ENCODE measurements at regions not wholly inside any gene's neighbourhood (a gene's known extent, or its start where the extent isn't known, plus 50 kb on each side); places are given as distances from the start of the nearest gene placed in this dataset.

DNA sequence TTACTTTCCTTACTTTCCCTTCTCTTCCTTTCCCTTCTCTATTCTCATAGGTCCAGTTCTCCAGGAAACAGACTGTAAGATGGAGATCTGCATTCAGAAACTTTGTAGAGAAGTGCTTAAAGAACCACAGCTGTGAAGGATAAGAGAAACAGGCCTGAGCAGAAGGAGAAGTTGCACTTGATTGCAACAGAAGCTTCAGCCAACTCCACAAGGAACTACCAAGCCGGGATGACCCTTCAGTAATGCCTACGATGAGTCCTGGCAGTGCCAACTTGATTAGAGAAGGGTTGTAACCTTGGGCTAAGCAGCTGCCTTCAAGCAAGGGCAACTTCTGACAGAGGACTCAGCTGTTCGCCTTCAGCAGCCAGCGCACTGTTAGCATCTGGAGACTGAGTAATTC, 413.3 kb upstream of the RASGEF1B start:
- Histone ChIP-seq H3K4me3 (replicated peaks in 1 of 4; ENCODE audit: control extremely low read depth in 1 of 4, insufficient read depth in 1 of 4, low read depth in 3 of 4, low read length in 4 of 4) (no peak overlapping the region), H3K27ac (ENCODE audit: insufficient read depth, low read length) (no peak overlapping the region), H3K9me3 (ENCODE audit: control insufficient read depth, insufficient read depth, low read depth, low read length) (no peaks in the 10 kb centered on the region), H3K9ac (ENCODE audit: insufficient read depth, low read length) (no peak overlapping the region), H3K4me1 (ENCODE audit: control insufficient read depth, extremely low read depth, insufficient read depth, low read length) (no peaks in the 10 kb centered on the region), H3K79me2 (ENCODE audit: control insufficient read depth, insufficient read depth, low read length) (no peaks in the 10 kb centered on the region), H3K36me3 (ENCODE audit: control insufficient read depth, insufficient read depth, low read length) (no peaks in the 10 kb centered on the region), H2AFZ (ENCODE audit: low read length) (no peak overlapping the region), H3K4me2 (ENCODE audit: extremely low read depth, insufficient read depth, low read length) (no peak overlapping the region), H3K27me3 (ENCODE audit: control insufficient read depth, insufficient read depth, low read length) (no peaks in the 10 kb centered on the region), H4K20me1 (ENCODE audit: control insufficient read depth, extremely low read depth, insufficient read depth, low read length) (no peaks in the 10 kb centered on the region)
- TF ChIP-seq, protein P1, sequence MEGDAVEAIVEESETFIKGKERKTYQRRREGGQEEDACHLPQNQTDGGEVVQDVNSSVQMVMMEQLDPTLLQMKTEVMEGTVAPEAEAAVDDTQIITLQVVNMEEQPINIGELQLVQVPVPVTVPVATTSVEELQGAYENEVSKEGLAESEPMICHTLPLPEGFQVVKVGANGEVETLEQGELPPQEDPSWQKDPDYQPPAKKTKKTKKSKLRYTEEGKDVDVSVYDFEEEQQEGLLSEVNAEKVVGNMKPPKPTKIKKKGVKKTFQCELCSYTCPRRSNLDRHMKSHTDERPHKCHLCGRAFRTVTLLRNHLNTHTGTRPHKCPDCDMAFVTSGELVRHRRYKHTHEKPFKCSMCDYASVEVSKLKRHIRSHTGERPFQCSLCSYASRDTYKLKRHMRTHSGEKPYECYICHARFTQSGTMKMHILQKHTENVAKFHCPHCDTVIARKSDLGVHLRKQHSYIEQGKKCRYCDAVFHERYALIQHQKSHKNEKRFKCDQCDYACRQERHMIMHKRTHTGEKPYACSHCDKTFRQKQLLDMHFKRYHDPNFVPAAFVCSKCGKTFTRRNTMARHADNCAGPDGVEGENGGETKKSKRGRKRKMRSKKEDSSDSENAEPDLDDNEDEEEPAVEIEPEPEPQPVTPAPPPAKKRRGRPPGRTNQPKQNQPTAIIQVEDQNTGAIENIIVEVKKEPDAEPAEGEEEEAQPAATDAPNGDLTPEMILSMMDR (conservative IDR thresholded peaks at IDR 0.05 in 1 of 2, IDR thresholded peaks at IDR 0.05 in 1 of 2; ENCODE audit: low read depth in 1 of 2, low read length in 2 of 2), result no peak
- TF ChIP-seq EZH2 (IDR thresholded peaks at IDR 0.05; ENCODE audit: low read length, missing control alignments), result no peak
- no peak for DNase-seq (ENCODE audit: low read depth in 2 of 2)

DNA sequence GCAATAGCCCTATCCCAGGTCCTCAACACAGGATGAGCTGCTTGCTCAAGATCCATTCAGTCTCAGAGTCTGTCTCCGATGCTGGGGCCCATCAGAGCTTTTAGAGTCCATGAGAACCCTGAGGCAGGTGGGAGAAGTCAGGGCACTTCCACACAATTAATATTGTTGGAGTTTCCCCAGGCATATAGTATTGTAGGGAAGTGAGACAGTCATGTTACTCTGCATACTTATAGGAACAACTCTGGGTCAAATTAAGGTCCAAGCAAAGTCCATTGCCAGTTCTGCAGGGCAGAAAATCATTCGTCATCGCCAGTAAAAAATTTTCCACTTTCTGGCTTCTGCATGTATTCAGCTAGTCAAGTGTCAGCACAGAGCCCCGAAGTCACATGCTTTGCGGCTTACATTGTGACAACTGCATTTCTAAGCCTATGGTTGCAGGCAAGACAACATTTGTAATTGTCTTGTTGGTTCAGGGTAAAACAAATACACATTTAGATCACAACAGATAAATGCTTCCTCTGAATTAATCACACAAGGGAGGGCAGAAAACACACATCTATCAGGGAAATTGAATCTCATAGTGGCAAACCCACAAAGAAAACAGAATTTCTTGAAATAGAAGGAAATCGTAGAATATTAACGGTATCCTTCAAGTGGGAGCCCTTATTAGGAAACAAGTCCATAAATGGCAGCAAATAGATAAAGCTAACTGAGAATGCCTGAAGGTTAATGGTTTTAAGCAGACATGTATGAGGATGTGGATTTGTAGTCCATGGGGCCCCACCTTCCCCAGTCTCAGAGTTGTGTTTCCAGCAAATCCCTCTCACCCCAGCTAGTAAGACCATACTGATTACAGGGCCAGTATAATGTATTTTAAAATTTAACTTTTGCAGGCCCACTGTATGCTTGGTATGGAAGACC, 412.1 kb upstream of the RASGEF1B start:
- H3K4me3 ChIP-seq (replicated peaks in 1 of 4; ENCODE audit: control extremely low read depth in 1 of 4, insufficient read depth in 1 of 4, low read depth in 3 of 4, low read length in 4 of 4), result no peak overlapping the region
- no peak overlapping the region for H3K4me2 ChIP-seq (ENCODE audit: extremely low read depth, insufficient read depth, low read length)
- no peak overlapping the region for H3K9ac ChIP-seq (ENCODE audit: insufficient read depth, low read length)
- H4K20me1 ChIP-seq (ENCODE audit: control insufficient read depth, extremely low read depth, insufficient read depth, low read length), result no peaks in the 10 kb centered on the region
- no peak overlapping the region for H2AFZ ChIP-seq (ENCODE audit: low read length)
- DNase-seq (ENCODE audit: low read depth in 2 of 2), result no peak
- no peak for TF ChIP-seq EZH2 (IDR thresholded peaks at IDR 0.05; ENCODE audit: low read length, missing control alignments)
- TF ChIP-seq, protein P1 (conservative IDR thresholded peaks at IDR 0.05 in 1 of 2, IDR thresholded peaks at IDR 0.05 in 1 of 2; ENCODE audit: low read depth in 1 of 2, low read length in 2 of 2), result no peak
- H3K9me3 ChIP-seq (ENCODE audit: control insufficient read depth, insufficient read depth, low read depth, low read length), result no peaks in the 10 kb centered on the region
- no peak overlapping the region for H3K27ac ChIP-seq (ENCODE audit: insufficient read depth, low read length)
- H3K27me3 ChIP-seq (ENCODE audit: control insufficient read depth, insufficient read depth, low read length), result no peaks in the 10 kb centered on the region
- no peaks in the 10 kb centered on the region for H3K4me1 ChIP-seq (ENCODE audit: control insufficient read depth, extremely low read depth, insufficient read depth, low read length)
- H3K36me3 ChIP-seq (ENCODE audit: control insufficient read depth, insufficient read depth, low read length), result no peaks in the 10 kb centered on the region
- H3K79me2 ChIP-seq (ENCODE audit: control insufficient read depth, insufficient read depth, low read length), result no peaks in the 10 kb centered on the region

DNA sequence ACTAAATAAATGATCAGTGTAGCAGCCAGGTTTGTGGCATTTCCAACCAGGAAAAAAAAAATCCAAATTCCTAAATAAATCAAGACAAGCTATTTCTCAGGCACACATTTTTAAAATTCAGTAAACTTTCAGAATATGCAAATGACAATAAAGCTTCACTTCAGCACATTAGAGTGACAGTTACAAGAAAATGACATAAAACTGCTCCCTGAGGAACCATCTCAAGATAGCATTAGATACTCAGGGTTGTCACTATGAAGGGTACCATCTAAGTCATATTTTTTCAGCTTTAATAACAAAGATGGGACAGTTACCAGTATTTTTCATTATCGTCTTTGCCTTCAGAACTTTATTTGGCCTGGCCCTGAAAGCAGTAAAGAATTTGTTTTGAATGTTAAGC, 411.3 kb upstream of the RASGEF1B start:
- TF ChIP-seq, protein P1 (conservative IDR thresholded peaks at IDR 0.05 in 1 of 2, IDR thresholded peaks at IDR 0.05 in 1 of 2; ENCODE audit: low read depth in 1 of 2, low read length in 2 of 2), result no peak
- TF ChIP-seq EZH2 (IDR thresholded peaks at IDR 0.05; ENCODE audit: low read length, missing control alignments), result no peak
- H2AFZ ChIP-seq (ENCODE audit: low read length), result no peak overlapping the region
- no peaks in the 10 kb centered on the region for H3K9me3 ChIP-seq (ENCODE audit: control insufficient read depth, insufficient read depth, low read depth, low read length)
- H3K4me1 ChIP-seq (ENCODE audit: control insufficient read depth, extremely low read depth, insufficient read depth, low read length), result no peaks in the 10 kb centered on the region
- H3K36me3 ChIP-seq (ENCODE audit: control insufficient read depth, insufficient read depth, low read length), result no peaks in the 10 kb centered on the region
- H3K27me3 ChIP-seq (ENCODE audit: control insufficient read depth, insufficient read depth, low read length), result no peaks in the 10 kb centered on the region
- no peaks in the 10 kb centered on the region for H3K79me2 ChIP-seq (ENCODE audit: control insufficient read depth, insufficient read depth, low read length)
- no peaks in the 10 kb centered on the region for H4K20me1 ChIP-seq (ENCODE audit: control insufficient read depth, extremely low read depth, insufficient read depth, low read length)
- DNase-seq (ENCODE audit: low read depth in 2 of 2), result no peak
- no peak overlapping the region for H3K27ac ChIP-seq (ENCODE audit: insufficient read depth, low read length)
- no peak overlapping the region for H3K4me2 ChIP-seq (ENCODE audit: extremely low read depth, insufficient read depth, low read length)
- no peak overlapping the region for H3K9ac ChIP-seq (ENCODE audit: insufficient read depth, low read length)
- H3K4me3 ChIP-seq (replicated peaks in 1 of 4; ENCODE audit: control extremely low read depth in 1 of 4, insufficient read depth in 1 of 4, low read depth in 3 of 4, low read length in 4 of 4), result no peak overlapping the region
